ENCODE measurements at regions not wholly inside any gene's neighbourhood (a gene's known extent, or its start where the extent isn't known, plus 50 kb on each side); places are given as distances from the start of the nearest gene placed in this dataset.

GRCh38 chr12:78666584-78666983, 198.0 kb upstream of the SYT1 start:
- Histone ChIP-seq H3K27me3 (no peaks in the 10 kb centered on the region), H3K27ac (no peak overlapping the region), H3K36me3 (no peaks in the 10 kb centered on the region), H3K9me3 (no peaks in the 10 kb centered on the region), H3K4me1 (no peaks in the 10 kb centered on the region), H3K4me3 (no peak overlapping the region)
- 74 to 75% methylated on average over 1 of the region's 1 CpG for WGBS, 2 donors (ENCODE audit: low coverage in 1 of 2)
- in situ Hi-C loops (cut with MboI; ENCODE audit: low pct_ligation_motif_present in 1 of 4, low pct_unique_long_range_greater_than_20kb in 1 of 4, low sequenced_read_pairs in 3 of 4) (no loop called here), intact Hi-C loops (cut with DNase I; ENCODE audit: low total_unique reads) (no loop called here)
- TF ChIP-seq CTCF (IDR thresholded peaks at IDR 0.05) (no peak), POLR2A (IDR thresholded peaks at IDR 0.05) (no peak), EP300 (IDR thresholded peaks at IDR 0.05; ENCODE audit: low read depth) (no peak), POLR2AphosphoS5 (IDR thresholded peaks at IDR 0.05) (no peak)
- DNase-seq, result no peak

GRCh38 chr12:78671295-78671694, 193.3 kb upstream of the SYT1 start:
- Histone ChIP-seq H3K27me3 (no peaks in the 10 kb centered on the region), H3K27ac (no peak overlapping the region), H3K36me3 (no peaks in the 10 kb centered on the region), H3K4me1 (no peaks in the 10 kb centered on the region), H3K4me3 (no peak overlapping the region), H3K9me3 (no peaks in the 10 kb centered on the region)
- WGBS, 2 donors (ENCODE audit: low coverage in 1 of 2), result 61 to 81% methylated on average over 4 of the region's 4 CpGs
- TF ChIP-seq POLR2A (IDR thresholded peaks at IDR 0.05) (no peak), CTCF (IDR thresholded peaks at IDR 0.05) (no peak), EP300 (IDR thresholded peaks at IDR 0.05; ENCODE audit: low read depth) (no peak), POLR2AphosphoS5 (IDR thresholded peaks at IDR 0.05) (no peak)
- DNase-seq, result no peak
- intact Hi-C loops (cut with DNase I; ENCODE audit: low total_unique reads), result no loop called here
- in situ Hi-C loops (cut with MboI; ENCODE audit: low pct_ligation_motif_present in 1 of 4, low pct_unique_long_range_greater_than_20kb in 1 of 4, low sequenced_read_pairs in 3 of 4), result no loop called here

- WGBS, 2 donors (ENCODE audit: low coverage in 1 of 2), result 97% methylated on average over 2 of the region's 2 CpGs; no CpG with 5 or more reads in 1 of the 2 donors
Measured at GRCh38 chr12:78672033-78672432, 192.5 kb upstream of the SYT1 start.

GRCh38 chr12:78674311-78675090, 190.1 kb upstream of the SYT1 start:
- WGBS, 2 donors (ENCODE audit: low coverage in 1 of 2), result 63 to 72% methylated on average over 2 of the region's 2 CpGs
- Histone ChIP-seq H3K9me3 (no peaks in the 10 kb centered on the region), H3K4me3 (no peak overlapping the region), H3K4me1 (no peaks in the 10 kb centered on the region), H3K27me3 (no peaks in the 10 kb centered on the region), H3K36me3 (no peaks in the 10 kb centered on the region), H3K27ac (no peak overlapping the region)
- in situ Hi-C loops (cut with MboI; ENCODE audit: low pct_ligation_motif_present in 1 of 4, low pct_unique_long_range_greater_than_20kb in 1 of 4, low sequenced_read_pairs in 3 of 4), result no loop called here
- TF ChIP-seq POLR2AphosphoS5 (IDR thresholded peaks at IDR 0.05) (no peak), POLR2A (IDR thresholded peaks at IDR 0.05) (no peak), CTCF (IDR thresholded peaks at IDR 0.05) (no peak), EP300 (IDR thresholded peaks at IDR 0.05; ENCODE audit: low read depth) (no peak)
- DNase-seq, result no peak
- intact Hi-C loops (cut with DNase I; ENCODE audit: low total_unique reads), result no loop called here

More at GRCh38 chr12:78672033-78672432, 192.5 kb upstream of the SYT1 start:
- Histone ChIP-seq H3K9me3 (no peaks in the 10 kb centered on the region), H3K27ac (no peak overlapping the region), H3K4me1 (no peaks in the 10 kb centered on the region), H3K36me3 (no peaks in the 10 kb centered on the region), H3K4me3 (no peak overlapping the region), H3K27me3 (no peaks in the 10 kb centered on the region)
- DNase-seq, result no peak
- intact Hi-C loops (cut with DNase I; ENCODE audit: low total_unique reads), result no loop called here
- TF ChIP-seq CTCF (IDR thresholded peaks at IDR 0.05) (no peak), POLR2AphosphoS5 (IDR thresholded peaks at IDR 0.05) (no peak), EP300 (IDR thresholded peaks at IDR 0.05; ENCODE audit: low read depth) (no peak), POLR2A (IDR thresholded peaks at IDR 0.05) (no peak)
- in situ Hi-C loops (cut with MboI; ENCODE audit: low pct_ligation_motif_present in 1 of 4, low pct_unique_long_range_greater_than_20kb in 1 of 4, low sequenced_read_pairs in 3 of 4), result no loop called here

Measured in transverse colon (tissue), 4 donors.